Left lung (tissue), 4 donors: ENCODE measurements at regions not wholly inside any gene's neighbourhood (a gene's known extent, or its start where the extent isn't known, plus 50 kb on each side); places are given as distances from the start of the nearest gene placed in this dataset.
"Not testable (repeated sequence)": the region's sequence is repeated elsewhere in the genome, so short reads cannot be mapped to it uniquely, and the experiment has no call there.

Source experiments
- ATAC-seq: fragments of 200-7000 bp; cut with Tn5 transposase; one replicate; pipeline ENCODE4 v1.9.1; 2020; ENCODE audit warnings: moderate library complexity
- DNase-seq, 4 donors: peaks; one replicate each; pipeline ENCODE4 v3.0.0-alpha.2; 2013 to 2020
- H3K27ac ChIP-seq, 2 donors: fragments of 200-600 bp; sonication (generic) in 1 of 2; one replicate each; pipeline versions ENCODE4 v1.5.0 to v1.8.0; 2020 to 2021
- H3K27me3 ChIP-seq, 2 donors: fragments of 200-600 bp; sonication (generic) in 1 of 2; one replicate each; pipeline versions ENCODE4 v1.5.0 to v1.8.0; 2020 to 2021
- H3K36me3 ChIP-seq, 2 donors: fragments of 200-600 bp; sonication (generic) in 1 of 2; one replicate each; pipeline versions ENCODE4 v1.5.0 to v1.8.0; 2020 to 2021
- H3K4me1 ChIP-seq, 2 donors: fragments of 200-600 bp; one replicate each; pipeline ENCODE4 v1.8.0; 2021
- H3K4me3 ChIP-seq, 2 donors: fragments of 200-600 bp; sonication (generic) in 1 of 2; one replicate each; pipeline versions ENCODE4 v1.5.0 to v1.8.0; 2020 to 2021; ENCODE audit warnings: mild to moderate bottlenecking in 1 of 2
- H3K9me3 ChIP-seq, 2 donors: fragments of 200-600 bp; sonication (generic) in 1 of 2; one replicate each; pipeline versions ENCODE4 v1.5.0 to v1.8.0; 2020 to 2021
- CTCF ChIP-seq, 2 donors: fragments of 200-600 bp; sonication (generic) in 1 of 2; IDR thresholded peaks; one replicate each; pipeline versions ENCODE4 v1.5.0 to v1.8.0; 2021; ENCODE audit warnings: antibody characterized with exemption in 2 of 2
- intact Hi-C, 2 donors: fragments of 100-400 bp; cut with DNase I; formaldehyde crosslinking; loops; one replicate each; pipeline versions ENCODE4 v1.11.2 to v1.14.2; 2022
- donor health status: DM: no; HTN: yes; CAD: no.
- donor health status: DM: no; HTN: no; CAD: no.

- Histone ChIP-seq H3K36me3 (no peaks in the 10 kb centered on the region), H3K27me3 (no peaks in the 10 kb centered on the region), H3K27ac (no peak overlapping the region), H3K9me3 (no peaks in the 10 kb centered on the region), H3K4me1 (no peaks in the 10 kb centered on the region), H3K4me3 (no peak overlapping the region)
- no peak for TF ChIP-seq CTCF (IDR thresholded peaks at IDR 0.05)
- intact Hi-C loops = no loop called here
- DNase-seq (no peak), ATAC-seq (no peak)
These were observed 427.9 kb upstream of the BCHE start for GRCh38 chr3:166265153-166265552.

GRCh38 chr3:166263460-166263859 is 426.2 kb upstream of the BCHE start:
- no peak for TF ChIP-seq CTCF (IDR thresholded peaks at IDR 0.05)
- Histone ChIP-seq H3K4me1 (no peaks in the 10 kb centered on the region), H3K27ac (no peak overlapping the region), H3K4me3 (no peak overlapping the region), H3K27me3 (no peaks in the 10 kb centered on the region), H3K9me3 (peaks cover 0 to 4% of the 10 kb centered on the region in 2 donors), H3K36me3 (no peaks in the 10 kb centered on the region)
- ATAC-seq (no peak), DNase-seq (no peak)
- intact Hi-C loops = no loop called here

- H3K36me3 ChIP-seq, H3K27me3 ChIP-seq, H3K4me3 ChIP-seq, ATAC-seq, intact Hi-C loops, H3K4me1 ChIP-seq, H3K27ac ChIP-seq: not testable (repeated sequence)
- H3K9me3 ChIP-seq = peaks cover 0 to 15% of the 10 kb centered on the region in 2 donors
- peak in 1 of 4 donors; percentile 54 for DNase-seq
These were observed 421.1 kb upstream of the BCHE start for GRCh38 chr3:166258293-166258850.

- no peak for ATAC-seq
These were observed 420.5 kb upstream of the BCHE start for GRCh38 chr3:166257715-166258114.

GRCh38 chr3:166248784-166249183 is 411.6 kb upstream of the BCHE start:
- H3K4me1 ChIP-seq = no peaks in the 10 kb centered on the region
- no peak for ATAC-seq
- no peak overlapping the region for H3K4me3 ChIP-seq
- intact Hi-C loops = no loop called here
- no peaks in the 10 kb centered on the region for H3K27me3 ChIP-seq
- no peak overlapping the region for H3K27ac ChIP-seq
- H3K9me3 ChIP-seq = no peaks in the 10 kb centered on the region
- no peaks in the 10 kb centered on the region for H3K36me3 ChIP-seq
- no peak for DNase-seq
- TF ChIP-seq CTCF (IDR thresholded peaks at IDR 0.05) = no peak

More at GRCh38 chr3:166257715-166258114, 420.5 kb upstream of the BCHE start:
- Histone ChIP-seq H3K27me3 (no peaks in the 10 kb centered on the region), H3K4me1 (no peaks in the 10 kb centered on the region), H3K9me3 (peaks cover 0 to 15% of the 10 kb centered on the region in 2 donors), H3K36me3 (no peaks in the 10 kb centered on the region), H3K27ac (no peak overlapping the region), H3K4me3 (no peak overlapping the region)
- no peak for DNase-seq
- intact Hi-C loops = no loop called here
- TF ChIP-seq CTCF (IDR thresholded peaks at IDR 0.05) = no peak

GRCh38 chr3:166243511-166243910 is 406.3 kb upstream of the BCHE start:
- Histone ChIP-seq H3K27ac (no peak overlapping the region), H3K36me3 (no peaks in the 10 kb centered on the region), H3K9me3 (no peaks in the 10 kb centered on the region), H3K4me3 (no peak overlapping the region), H3K4me1 (no peaks in the 10 kb centered on the region), H3K27me3 (no peaks in the 10 kb centered on the region)
- DNase-seq = no peak
- intact Hi-C loops = no loop called here
- ATAC-seq = no peak
- TF ChIP-seq CTCF (IDR thresholded peaks at IDR 0.05) = no peak
